GM12872 (cell line): ENCODE measurements at regions not wholly inside any gene's neighbourhood (a gene's known extent, or its start where the extent isn't known, plus 50 kb on each side); places are given as distances from the start of the nearest gene placed in this dataset.

Experiments used
- TF ChIP-seq, protein P1 (sequence below): IDR thresholded peaks from 3 replicates; pipeline ENCODE4 v1.5.1; 2011; ENCODE audit warnings: low read depth, mild to moderate bottlenecking, low read length, moderate library complexity; ENCODE audit not compliant: insufficient read depth

DNA sequence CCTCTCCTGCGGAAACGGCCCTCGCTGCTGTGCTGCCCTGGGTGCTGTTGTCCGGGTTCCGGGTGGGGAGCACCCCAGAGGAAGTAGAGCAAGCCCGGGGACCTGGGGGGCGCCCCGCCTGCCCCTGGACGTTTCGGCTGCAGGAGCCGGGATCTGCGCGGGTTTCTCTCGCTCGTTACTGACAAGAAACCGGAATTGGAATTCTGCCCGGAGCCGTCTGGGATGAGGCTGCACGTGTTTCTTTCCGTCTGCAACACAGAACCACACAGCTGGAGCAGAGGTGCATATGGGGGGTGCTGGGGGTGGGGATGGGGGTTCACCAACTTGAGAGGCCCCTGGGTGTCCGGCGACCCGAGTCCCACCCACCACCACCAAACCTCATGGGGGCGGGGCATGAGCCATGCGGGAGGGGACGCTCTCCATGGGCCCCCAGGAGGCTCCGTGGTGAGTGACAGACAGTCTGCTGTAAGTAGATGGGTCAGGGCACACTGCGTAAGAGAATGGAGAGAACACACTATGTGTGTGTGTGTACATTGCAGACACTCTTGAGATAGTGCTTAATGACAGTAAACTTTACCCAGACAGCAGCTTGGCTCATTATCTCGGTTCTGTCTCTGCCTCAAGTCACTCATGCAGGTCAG lies 261.4 kb upstream of the C1orf174 start:
- TF ChIP-seq, protein P1, sequence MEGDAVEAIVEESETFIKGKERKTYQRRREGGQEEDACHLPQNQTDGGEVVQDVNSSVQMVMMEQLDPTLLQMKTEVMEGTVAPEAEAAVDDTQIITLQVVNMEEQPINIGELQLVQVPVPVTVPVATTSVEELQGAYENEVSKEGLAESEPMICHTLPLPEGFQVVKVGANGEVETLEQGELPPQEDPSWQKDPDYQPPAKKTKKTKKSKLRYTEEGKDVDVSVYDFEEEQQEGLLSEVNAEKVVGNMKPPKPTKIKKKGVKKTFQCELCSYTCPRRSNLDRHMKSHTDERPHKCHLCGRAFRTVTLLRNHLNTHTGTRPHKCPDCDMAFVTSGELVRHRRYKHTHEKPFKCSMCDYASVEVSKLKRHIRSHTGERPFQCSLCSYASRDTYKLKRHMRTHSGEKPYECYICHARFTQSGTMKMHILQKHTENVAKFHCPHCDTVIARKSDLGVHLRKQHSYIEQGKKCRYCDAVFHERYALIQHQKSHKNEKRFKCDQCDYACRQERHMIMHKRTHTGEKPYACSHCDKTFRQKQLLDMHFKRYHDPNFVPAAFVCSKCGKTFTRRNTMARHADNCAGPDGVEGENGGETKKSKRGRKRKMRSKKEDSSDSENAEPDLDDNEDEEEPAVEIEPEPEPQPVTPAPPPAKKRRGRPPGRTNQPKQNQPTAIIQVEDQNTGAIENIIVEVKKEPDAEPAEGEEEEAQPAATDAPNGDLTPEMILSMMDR: no peak

DNA sequence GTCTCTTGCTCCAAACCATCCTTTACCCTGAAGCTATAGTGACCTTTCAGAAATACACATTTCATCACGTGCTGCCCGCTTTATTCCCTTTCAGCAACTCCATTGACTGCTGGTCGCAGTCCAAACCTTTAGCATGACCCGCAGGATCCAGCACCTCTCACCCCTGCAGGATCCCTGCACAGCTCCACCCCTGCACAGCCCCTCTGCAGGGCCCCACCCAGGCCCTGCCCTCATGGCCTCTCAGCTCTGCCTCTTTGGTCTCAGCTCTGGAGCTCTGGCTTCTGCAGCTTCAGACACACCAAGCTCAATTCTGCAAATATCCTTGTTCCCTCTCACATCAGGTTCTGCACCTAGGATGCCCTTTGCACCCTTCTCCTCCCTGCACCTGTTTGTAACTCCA lies 264.9 kb upstream of the C1orf174 start:
- TF ChIP-seq, protein P1: no peak

DNA sequence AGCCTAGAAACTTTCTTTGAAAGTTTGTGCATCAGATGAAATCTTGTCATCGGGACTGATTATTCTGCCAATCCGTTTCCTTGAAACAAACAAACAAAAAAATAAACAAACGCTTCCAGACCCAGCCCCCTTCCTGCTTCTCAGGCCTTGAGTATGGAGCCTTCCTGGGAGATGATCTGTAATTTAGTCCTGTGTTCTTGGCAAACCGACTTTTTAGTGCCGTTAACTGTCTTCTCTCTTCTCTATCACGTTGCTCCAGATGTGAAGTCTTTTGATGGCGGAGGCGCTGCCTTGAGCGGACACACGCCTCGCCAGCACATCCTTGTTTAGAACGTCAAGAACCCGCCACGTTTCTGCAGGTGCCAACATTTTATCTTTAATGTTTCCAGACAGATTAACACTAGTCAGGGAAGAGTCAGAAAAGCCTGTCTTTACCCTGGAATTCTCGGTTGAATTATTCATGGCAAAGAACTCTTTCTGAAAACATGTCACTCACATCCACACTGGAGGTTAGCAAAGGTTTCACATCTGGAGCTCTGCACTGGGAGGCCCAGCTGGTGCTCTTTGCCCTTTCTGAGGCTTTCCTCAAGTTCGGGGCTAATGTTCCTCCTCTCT lies 265.7 kb upstream of the C1orf174 start:
- TF ChIP-seq, protein P1: no peak

DNA sequence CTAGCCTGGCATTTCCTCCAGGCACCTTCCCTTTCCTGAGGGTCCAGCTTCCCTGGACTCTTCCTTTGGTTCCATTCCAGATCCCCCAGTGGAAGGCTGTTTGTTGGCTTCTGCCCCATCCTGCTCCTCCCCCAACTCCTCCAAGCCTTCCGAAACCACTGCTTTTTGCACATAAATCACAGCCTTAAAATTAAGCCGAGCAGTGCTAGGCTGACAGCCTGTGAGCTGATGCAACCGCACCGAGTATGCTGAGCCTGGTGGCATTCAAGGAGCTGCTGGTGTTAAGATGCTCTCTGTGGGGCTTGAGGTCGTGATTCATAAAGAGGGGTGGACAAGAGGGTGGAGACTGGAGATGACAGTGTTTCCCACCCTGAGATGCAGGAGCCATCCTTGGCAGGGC lies 266.6 kb upstream of the C1orf174 start:
- TF ChIP-seq, protein P1: no peak

DNA sequence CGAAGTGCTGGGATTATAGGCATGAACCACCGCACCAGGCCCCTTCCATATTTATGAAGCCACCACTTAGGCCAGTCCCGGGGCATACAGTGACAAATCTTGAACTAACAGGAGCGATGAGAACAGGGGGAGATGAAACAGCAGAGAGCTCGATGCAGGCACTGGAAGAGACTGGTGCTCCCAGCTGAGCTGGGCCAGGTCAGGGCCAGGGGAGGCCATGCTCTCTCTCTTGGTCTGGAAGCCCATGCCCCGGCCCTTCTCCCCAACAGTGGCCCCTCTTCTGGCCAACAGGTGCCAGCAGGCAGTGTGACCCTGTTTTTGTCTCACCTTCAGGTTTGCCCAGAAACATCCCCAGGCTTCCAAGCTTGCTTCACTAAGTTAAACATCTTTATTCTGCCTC lies 269.9 kb upstream of the C1orf174 start:
- TF ChIP-seq, protein P1: no peak

DNA sequence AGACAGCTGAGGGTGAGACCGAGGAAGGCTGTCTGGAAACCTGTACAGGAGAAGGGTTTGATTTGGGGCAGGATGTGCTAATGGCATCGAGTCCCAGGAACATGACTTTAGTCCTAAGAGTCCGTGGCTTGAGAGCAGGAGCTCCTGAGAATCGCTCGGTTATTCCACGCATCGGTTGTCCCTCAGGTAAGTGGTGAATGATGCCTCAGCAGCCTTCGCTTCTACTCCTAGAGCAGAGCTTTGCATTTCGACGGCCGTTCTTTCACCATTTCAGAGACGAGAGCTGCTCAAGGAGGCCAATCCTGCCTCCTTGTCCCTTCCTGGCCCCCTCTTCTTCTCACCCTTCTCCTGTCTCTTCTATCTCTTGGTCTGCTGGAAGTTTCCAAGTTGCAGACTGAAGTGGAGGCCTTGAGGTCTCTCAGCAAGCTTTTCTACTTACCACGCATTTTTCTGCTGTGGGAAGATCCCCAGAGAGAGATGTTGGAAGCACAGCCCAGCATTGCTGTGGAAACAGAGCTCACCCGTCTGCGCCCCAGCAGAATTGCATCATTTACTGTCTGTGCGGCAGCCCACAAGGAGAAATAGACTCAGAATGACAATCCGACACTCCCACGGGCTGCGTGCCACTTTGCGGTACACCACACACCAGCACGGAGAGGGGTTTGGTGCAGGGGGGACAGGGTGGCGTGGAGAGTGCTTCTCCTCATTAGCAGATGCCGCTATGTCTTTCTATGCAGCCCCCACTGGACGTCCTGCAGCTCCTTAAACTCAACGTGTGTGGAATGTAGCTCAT lies 270.7 kb upstream of the C1orf174 start:
- TF ChIP-seq, protein P1: no peak
